Small intestine (tissue), 7 donors: ENCODE measurements at regions not wholly inside any gene's neighbourhood (a gene's known extent, or its start where the extent isn't known, plus 50 kb on each side); places are given as distances from the start of the nearest gene placed in this dataset.

Experiments
- DNase-seq, 2 donors: peaks; one replicate each; pipeline versions ENCODE4 v3.0.0 to v3.0.0-alpha.2; 2013
- FAIRE-seq: peaks from 2 replicates; lab custom pipeline; 2012; peaks lifted over from hg19 to GRCh38; lab: Jason Lieb, UNC
- H3K27ac ChIP-seq, 3 donors: one replicate each; pipeline ENCODE4 v1.5.1; 2013; ENCODE audit warnings: low read length in 2 of 3, mild to moderate bottlenecking in 2 of 3, control low read depth in 1 of 3, inconsistent platforms in 1 of 3, low read depth in 1 of 3, moderate library complexity in 1 of 3
- H3K27me3 ChIP-seq, 3 donors: one replicate each; pipeline ENCODE4 v1.6.1; 2013; ENCODE audit warnings: low read length in 3 of 3, inconsistent platforms in 1 of 3; ENCODE audit not compliant: control insufficient read depth in 3 of 3, insufficient read depth in 3 of 3
- H3K36me3 ChIP-seq, 3 donors: one replicate each; pipeline ENCODE4 v1.6.1; 2013; ENCODE audit warnings: low read length in 3 of 3, inconsistent platforms in 1 of 3, low read depth in 1 of 3, mild to moderate bottlenecking in 1 of 3, moderate library complexity in 1 of 3; ENCODE audit not compliant: control insufficient read depth in 3 of 3, insufficient read depth in 2 of 3
- H3K4me1 ChIP-seq, 3 donors: one replicate each; pipeline ENCODE4 v1.6.1; 2013; ENCODE audit warnings: low read length in 2 of 3, inconsistent platforms in 1 of 3, low read depth in 1 of 3, mild to moderate bottlenecking in 1 of 3, moderate library complexity in 1 of 3; ENCODE audit not compliant: control insufficient read depth in 3 of 3, insufficient read depth in 2 of 3
- H3K4me3 ChIP-seq, 3 donors: one replicate each; pipeline ENCODE4 v1.5.1; 2013; ENCODE audit warnings: low read length in 3 of 3, control low read depth in 1 of 3, inconsistent platforms in 1 of 3, low read depth in 1 of 3, mild to moderate bottlenecking in 1 of 3, moderate library complexity in 1 of 3
- H3K9me3 ChIP-seq, 2 donors: one replicate each; pipeline ENCODE4 v1.6.1; 2013; ENCODE audit warnings: low read depth in 1 of 2, low read length in 1 of 2; ENCODE audit not compliant: control insufficient read depth in 2 of 2, insufficient read depth in 1 of 2
- WGBS, 3 donors: extraction: QIAGEN DNeasy Blood & Tissue Kit; methylation state at CpG; one replicate each; pipeline ENCODE4 v1.1.7; 2013; 5-methylcytosine and 5-hydroxymethylcytosine counted together
- donor health status: healthy with polysubstance abuse.
- donor health status: control.
- donor health status: control.
- donor health status: Bipolar disorder and iron deficiency.
- donor health status: healthy.

DNA sequence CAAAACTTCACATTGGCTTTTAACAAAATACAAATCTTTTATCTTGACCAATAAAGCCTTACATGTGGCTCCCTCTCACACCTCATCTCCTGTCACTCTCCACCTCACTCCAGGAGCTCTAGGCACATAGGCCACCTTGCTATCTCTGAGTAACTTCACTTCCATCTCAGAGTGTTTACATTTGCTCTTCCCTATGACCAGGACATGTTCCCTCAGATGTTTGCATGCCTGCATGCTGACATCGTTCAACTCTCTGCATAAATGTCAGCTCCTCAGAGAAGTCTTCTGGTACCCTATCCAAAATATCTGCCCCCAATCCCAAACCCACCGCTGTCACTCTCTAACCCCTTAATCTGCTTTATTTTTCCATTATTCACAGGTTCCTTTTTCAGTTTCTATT, 110.9 kb downstream of the TOMM20 start:
- FAIRE-seq (no peak), DNase-seq (no peak)
- Histone ChIP-seq H3K4me1 (peaks cover 0 to 6% (median 0%) of the 10 kb centered on the region in 3 donors), H3K27ac (no peak overlapping the region), H3K36me3 (no peaks in the 10 kb centered on the region), H3K4me3 (no peak overlapping the region), H3K9me3 (peaks cover 0 to 7% of the 10 kb centered on the region in 2 donors), H3K27me3 (no peaks in the 10 kb centered on the region)
- WGBS, 3 donors: 82 to 92% (median 90%) methylated on average over 2 of the region's 2 CpGs

DNA sequence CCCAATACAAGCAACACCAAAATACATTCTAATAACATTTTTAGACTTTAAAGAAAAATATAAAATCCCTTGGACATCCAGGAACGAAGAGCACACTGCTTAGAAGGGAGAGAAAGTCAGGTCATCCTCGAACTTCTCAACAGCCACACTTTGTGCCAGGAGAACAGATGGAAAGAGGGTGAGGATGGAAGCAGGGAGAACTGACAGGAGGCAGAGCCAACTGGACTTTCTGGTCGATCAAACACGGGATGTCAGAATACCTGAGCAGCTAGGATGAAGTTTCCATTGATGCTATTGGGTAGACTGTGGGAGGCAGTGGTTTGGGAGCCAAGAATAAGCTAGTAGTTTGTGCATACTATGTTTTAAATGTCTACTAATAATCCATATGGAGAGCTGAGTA, 111.4 kb downstream of the TOMM20 start:
- DNase-seq: no peak
- H3K36me3 ChIP-seq: no peaks in the 10 kb centered on the region
- H3K27ac ChIP-seq: no peak overlapping the region
- peaks cover 0 to 7% of the 10 kb centered on the region in 2 donors for H3K9me3 ChIP-seq
- H3K4me3 ChIP-seq: no peak overlapping the region
- peaks cover 0 to 6% (median 0%) of the 10 kb centered on the region in 3 donors for H3K4me1 ChIP-seq
- WGBS, 3 donors: 90 to 95% (median 91%) methylated on average over 4 of the region's 4 CpGs
- FAIRE-seq: no peak
- no peaks in the 10 kb centered on the region for H3K27me3 ChIP-seq

GRCh38 chr1:235015291-235015985, 113.2 kb downstream of the TOMM20 start:
- FAIRE-seq (no peak), DNase-seq (no peak)
- Histone ChIP-seq H3K4me1 (no peaks in the 10 kb centered on the region), H3K9me3 (peaks cover 0 to 7% of the 10 kb centered on the region in 2 donors), H3K4me3 (no peak overlapping the region), H3K36me3 (no peaks in the 10 kb centered on the region), H3K27me3 (no peaks in the 10 kb centered on the region), H3K27ac (no peak overlapping the region)
- 86 to 94% (median 87%) methylated on average over 6 of the region's 6 CpGs for WGBS, 3 donors

GRCh38 chr1:235014756-235015155, 113.9 kb downstream of the TOMM20 start:
- no peak overlapping the region for H3K27ac ChIP-seq
- H3K36me3 ChIP-seq: no peaks in the 10 kb centered on the region
- H3K4me1 ChIP-seq: no peaks in the 10 kb centered on the region
- FAIRE-seq: no peak
- no peak for DNase-seq
- no peaks in the 10 kb centered on the region for H3K27me3 ChIP-seq
- 97 to 100% (median 97%) methylated on average over 2 of the region's 2 CpGs for WGBS, 3 donors
- H3K9me3 ChIP-seq: peaks cover 0 to 7% of the 10 kb centered on the region in 2 donors
- H3K4me3 ChIP-seq: no peak overlapping the region

DNA sequence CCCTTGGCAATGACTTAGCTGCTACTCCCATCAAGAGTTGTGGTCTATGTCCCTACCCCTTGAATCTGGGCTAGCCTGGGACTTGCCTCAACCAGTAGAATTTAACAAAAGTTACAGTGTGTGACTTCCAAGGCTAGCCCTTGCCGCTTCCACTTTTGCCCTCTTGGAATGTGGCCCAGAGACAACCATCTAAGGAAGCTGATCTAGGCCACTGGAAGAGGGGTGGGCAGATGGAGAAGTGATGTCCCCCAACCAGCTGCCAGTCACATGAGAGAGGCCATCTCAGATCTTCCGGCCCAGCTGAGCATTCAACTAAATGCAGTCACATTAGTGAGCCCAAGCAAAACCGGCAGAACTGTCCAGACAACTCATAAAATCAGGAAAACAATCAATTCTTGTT, 115.1 kb downstream of the TOMM20 start:
- 88 to 96% (median 94%) methylated on average over 3 of the region's 3 CpGs for WGBS, 3 donors
- no peaks in the 10 kb centered on the region for H3K36me3 ChIP-seq

DNA sequence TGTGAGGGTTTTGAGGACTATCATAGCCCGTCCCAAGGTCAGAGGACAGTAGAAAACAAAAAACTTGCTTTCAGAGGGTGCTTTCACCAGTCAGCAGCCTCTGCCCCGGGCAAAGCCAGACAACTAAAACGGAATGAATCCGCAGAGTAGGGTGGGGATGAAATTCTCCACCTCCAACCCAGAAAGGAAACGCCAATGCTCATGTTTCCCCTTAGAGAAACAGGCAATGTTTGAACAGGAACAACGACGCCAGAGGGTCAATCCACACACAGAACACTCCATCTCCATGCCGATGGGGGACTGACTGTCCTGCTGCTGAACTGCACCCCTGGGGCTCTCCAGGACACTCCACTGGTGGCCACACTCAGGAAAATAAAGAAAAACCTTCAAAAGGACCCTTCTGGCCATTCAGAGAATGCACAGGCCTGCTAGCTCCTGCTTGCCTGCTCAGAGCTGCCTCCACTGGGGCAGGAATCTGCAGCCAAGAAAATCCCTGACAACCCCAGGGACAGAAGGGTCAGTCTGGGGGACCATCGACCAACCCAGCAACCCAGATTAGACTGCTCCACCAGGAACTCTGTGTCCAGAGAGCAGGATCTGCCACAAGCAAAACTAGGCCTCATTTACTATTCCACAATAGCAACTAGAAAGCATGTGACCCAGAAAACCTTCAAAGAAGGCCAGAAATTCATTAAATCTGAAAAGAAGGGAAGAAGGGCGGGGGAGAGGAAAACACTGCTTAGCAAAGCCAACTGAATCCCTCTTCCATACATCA, 116.0 kb downstream of the TOMM20 start:
- no peak for FAIRE-seq

More for the DNA sequence above, 115.1 kb downstream of the TOMM20 start:
- DNase-seq (no peak), FAIRE-seq (no peak)
- no peaks in the 10 kb centered on the region for H3K4me1 ChIP-seq
- H3K9me3 ChIP-seq: peaks cover 0 to 6% of the 10 kb centered on the region in 2 donors
- no peak overlapping the region for H3K27ac ChIP-seq
- no peak overlapping the region for H3K4me3 ChIP-seq
- H3K27me3 ChIP-seq: no peaks in the 10 kb centered on the region

DNA sequence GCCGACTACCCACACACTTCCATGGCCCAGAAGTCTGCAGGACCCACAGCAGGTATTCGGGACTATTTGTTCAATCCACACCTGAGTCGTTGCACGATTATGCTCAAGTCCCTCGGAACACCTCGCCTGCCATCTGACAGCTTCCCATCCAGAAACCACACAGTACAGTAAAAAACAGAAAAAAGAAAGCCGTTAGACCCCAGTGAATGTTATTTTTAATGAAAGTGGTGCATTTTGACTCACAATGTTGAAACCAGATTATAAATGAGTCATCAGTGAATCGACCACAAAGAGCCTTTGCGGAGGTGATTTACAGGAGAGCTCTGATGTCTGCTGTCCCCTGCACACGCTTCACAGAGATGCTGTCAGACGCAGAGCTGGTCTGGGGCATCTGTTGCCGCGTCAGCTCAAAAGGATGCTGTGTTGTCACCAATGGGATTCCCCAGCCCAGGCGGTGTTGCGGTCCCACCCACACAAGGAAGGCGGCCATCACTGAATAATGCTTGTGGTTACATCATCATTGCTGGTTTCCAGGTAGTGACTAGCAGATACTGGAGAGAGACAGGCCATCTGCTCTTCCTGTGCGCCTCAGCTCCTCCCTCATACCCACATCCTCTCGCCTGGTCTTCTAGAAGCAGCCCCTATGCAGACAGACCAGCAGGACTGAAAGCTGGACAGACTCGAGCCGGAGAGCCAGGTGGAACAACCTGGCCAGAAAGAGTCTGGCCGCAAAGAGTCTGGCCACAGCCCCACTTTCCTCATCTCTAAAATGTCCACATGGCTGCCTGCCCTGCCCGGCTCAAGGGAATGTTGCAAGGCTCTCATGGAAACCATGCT, 116.8 kb downstream of the TOMM20 start:
- DNase-seq: peak; percentile 35 to 69
- Histone ChIP-seq H3K36me3 (no peaks in the 10 kb centered on the region), H3K4me3 (no peak overlapping the region), H3K27me3 (no peaks in the 10 kb centered on the region), H3K27ac (peak overlapping the region in 1 of 3 donors; percentile 75), H3K9me3 (peaks cover 0 to 5% of the 10 kb centered on the region in 2 donors), H3K4me1 (no peaks in the 10 kb centered on the region)
- no peak for FAIRE-seq
- 61 to 77% (median 64%) methylated on average over 22 of the region's 22 CpGs for WGBS, 3 donors

More for the DNA sequence above, 116.0 kb downstream of the TOMM20 start:
- Histone ChIP-seq H3K9me3 (peaks cover 0 to 3% of the 10 kb centered on the region in 2 donors), H3K36me3 (no peaks in the 10 kb centered on the region), H3K27me3 (no peaks in the 10 kb centered on the region), H3K27ac (peak overlapping the region in 1 of 3 donors; percentile 75), H3K4me3 (no peak overlapping the region), H3K4me1 (no peaks in the 10 kb centered on the region)
- no peak for DNase-seq
- 70 to 88% (median 71%) methylated on average over 10 of the region's 10 CpGs for WGBS, 3 donors

DNA sequence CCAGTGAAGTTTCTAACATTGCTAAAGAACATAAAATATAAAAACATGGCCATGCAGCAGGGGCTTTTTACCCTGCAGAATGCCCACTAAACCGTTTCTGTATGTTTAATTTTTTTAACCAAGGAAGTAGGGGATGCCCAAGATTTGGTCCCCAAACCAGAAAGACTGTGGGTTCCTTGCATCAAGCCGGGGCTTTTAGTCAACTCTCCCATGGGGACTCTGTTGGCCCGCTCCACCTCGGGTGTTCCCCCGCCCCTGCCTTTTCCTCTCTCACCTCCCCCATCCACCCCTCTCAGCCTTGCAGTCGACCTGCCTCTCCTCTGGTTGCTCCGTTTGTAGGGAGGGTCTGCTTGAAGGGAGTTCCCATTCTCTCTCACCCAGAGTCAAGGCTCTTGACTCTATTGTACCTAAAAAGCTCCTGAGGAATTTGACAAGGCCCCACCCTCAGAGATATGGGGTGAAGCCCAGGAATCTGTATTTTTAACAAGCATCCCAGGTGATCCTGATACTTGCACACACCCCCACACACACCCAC, 117.5 kb downstream of the TOMM20 start:
- H3K4me3 ChIP-seq: no peak overlapping the region
- peak overlapping the region in 1 of 3 donors; percentile 75 for H3K27ac ChIP-seq
- H3K4me1 ChIP-seq: no peaks in the 10 kb centered on the region
- FAIRE-seq (no peak), DNase-seq (no peak)
- H3K27me3 ChIP-seq: no peaks in the 10 kb centered on the region
- H3K36me3 ChIP-seq: no peaks in the 10 kb centered on the region
- H3K9me3 ChIP-seq: peaks cover 0 to 5% of the 10 kb centered on the region in 2 donors
- WGBS, 3 donors: 61 to 84% (median 64%) methylated on average over 7 of the region's 7 CpGs
